ENCODE measurements at regions not wholly inside any gene's neighbourhood (a gene's known extent, or its start where the extent isn't known, plus 50 kb on each side); places are given as distances from the start of the nearest gene placed in this dataset.

DNA sequence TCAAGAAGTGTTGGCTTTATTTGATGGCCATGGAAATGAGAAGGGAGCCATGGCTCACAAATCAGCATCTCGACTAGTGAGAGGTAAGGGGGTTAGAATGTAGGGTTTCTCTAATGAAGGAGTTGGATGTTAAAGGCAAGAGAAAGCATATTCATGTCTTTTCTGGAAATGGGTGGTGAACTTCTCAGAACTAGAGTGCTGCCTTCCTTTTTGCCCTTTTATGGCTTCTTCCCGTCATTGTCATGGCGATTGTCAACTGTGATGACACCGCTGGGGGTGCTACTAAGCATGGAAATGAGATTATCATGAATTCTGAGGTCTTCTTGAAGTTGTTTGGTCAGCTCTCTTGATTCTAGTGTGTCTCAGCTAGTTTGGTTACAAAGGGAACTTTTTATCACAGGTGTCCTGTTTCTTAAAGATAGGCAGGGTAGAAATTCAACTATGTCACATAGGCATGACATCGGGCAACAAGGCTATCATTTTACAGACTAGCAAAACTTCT is 180.4 kb downstream of the LIG4 start:
- TF ChIP-seq CTCF (IDR thresholded peaks at IDR 0.05; ENCODE audit: extremely low read depth in 1 of 2, insufficient read depth in 1 of 2, low read depth in 1 of 2, low read length in 2 of 2) (no peak), POLR2A (IDR thresholded peaks at IDR 0.05; ENCODE audit: low read depth, low read length) (no peak), FOS (IDR thresholded peaks at IDR 0.05; ENCODE audit: borderline replicate concordance, insufficient read depth, low read length) (no peak), EZH2 (IDR thresholded peaks at IDR 0.05; ENCODE audit: borderline replicate concordance, low read depth, low read length, severe bottlenecking) (no peak), MAX (IDR thresholded peaks at IDR 0.05; ENCODE audit: insufficient read depth, insufficient read length) (no peak), POLR2AphosphoS5 (IDR thresholded peaks at IDR 0.05; ENCODE audit: insufficient read depth, low read depth, low read length) (no peak), JUN (IDR thresholded peaks at IDR 0.05; ENCODE audit: borderline replicate concordance, insufficient read depth, insufficient read length, low read depth) (no peak), GATA2 (IDR thresholded peaks at IDR 0.05; ENCODE audit: insufficient read depth, insufficient read length, low read depth, low read length) (no peak), MYC (IDR thresholded peaks at IDR 0.05; ENCODE audit: low read depth, low read length) (no peak)
